ENCODE measurements at regions not wholly inside any gene's neighbourhood (a gene's known extent, or its start where the extent isn't known, plus 50 kb on each side); places are given as distances from the start of the nearest gene placed in this dataset.
A peak's percentile ranks its signal among the peaks of the same experiment; 100 is the strongest.
"Not testable (repeated sequence)": the region's sequence is repeated elsewhere in the genome, so short reads cannot be mapped to it uniquely, and the experiment has no call there.

- DNase-seq, result peak; percentile 54
These were observed 296.6 kb downstream of the OMA1 start for GRCh38 chr1:58249737-58250586.

- peak; percentile 9 for DNase-seq
These were observed 297.2 kb downstream of the OMA1 start for GRCh38 chr1:58249388-58249736.

GRCh38 chr1:58248791-58249190 is 297.7 kb downstream of the OMA1 start:
- DNase-seq, result no peak

GRCh38 chr1:58248072-58248471 is 298.5 kb downstream of the OMA1 start:
- DNase-seq, result no peak

- DNase-seq, result no peak
These were observed 300.0 kb downstream of the OMA1 start for GRCh38 chr1:58246549-58246948.

GRCh38 chr1:58244872-58245271 is 301.7 kb downstream of the OMA1 start:
- no peak for DNase-seq

GRCh38 chr1:58238846-58239245 is 307.7 kb downstream of the OMA1 start:
- no peak for DNase-seq

- DNase-seq, result no peak
These were observed 312.8 kb downstream of the OMA1 start for GRCh38 chr1:58233729-58234128.

- no peak for DNase-seq
These were observed 315.3 kb downstream of the OMA1 start for GRCh38 chr1:58231204-58231603.

- DNase-seq, result no peak
These were observed 318.9 kb downstream of the OMA1 start for GRCh38 chr1:58227604-58228003.

GRCh38 chr1:58223522-58223921 is 323.0 kb downstream of the OMA1 start:
- DNase-seq, result no peak

GRCh38 chr1:58220836-58221472 is 325.6 kb downstream of the OMA1 start:
- DNase-seq, result no peak

GRCh38 chr1:58216169-58216568 is 330.4 kb downstream of the OMA1 start:
- not testable (repeated sequence) for DNase-seq

GRCh38 chr1:58214674-58215073 is 331.9 kb downstream of the OMA1 start:
- DNase-seq, result no peak

GRCh38 chr1:58211869-58212268 is 334.7 kb downstream of the OMA1 start:
- DNase-seq, result no peak

- DNase-seq, result no peak
These were observed 337.0 kb downstream of the OMA1 start for GRCh38 chr1:58209575-58209974.

GRCh38 chr1:58206749-58207148 is 339.8 kb downstream of the OMA1 start:
- DNase-seq, result peak; percentile 21

GRCh38 chr1:58204284-58204683 is 342.2 kb downstream of the OMA1 start:
- no peak for DNase-seq

GRCh38 chr1:58201492-58202106 is 344.9 kb downstream of the OMA1 start:
- DNase-seq, result no peak

- DNase-seq, result no peak
These were observed 346.1 kb downstream of the OMA1 start for GRCh38 chr1:58200437-58200836.

- DNase-seq, result no peak
These were observed 348.7 kb downstream of the OMA1 start for GRCh38 chr1:58197811-58198210.

- DNase-seq, result no peak
These were observed 356.1 kb downstream of the OMA1 start for GRCh38 chr1:58190267-58190988.

GRCh38 chr1:58189453-58189852 is 357.1 kb downstream of the OMA1 start:
- DNase-seq, result no peak

Data from NCI-H1105 (cell line).